MM.1S (cell line): ENCODE measurements at regions not wholly inside any gene's neighbourhood (a gene's known extent, or its start where the extent isn't known, plus 50 kb on each side); places are given as distances from the start of the nearest gene placed in this dataset.

ENCODE experiments used
- DNase-seq: peaks from one replicate; pipeline ENCODE4 v3.0.0-alpha.2; 2015
- H2AFZ ChIP-seq: fragments of 300-600 bp; sonication (generic); 2 replicates; pipeline ENCODE4 v1.6.0; 2016; ENCODE audit warnings: antibody characterized with exemption, low read length
- H3F3A ChIP-seq: fragments of 300-600 bp; sonication (generic); 2 replicates; pipeline ENCODE4 v1.6.1; 2016; ENCODE audit warnings: mild to moderate bottlenecking, antibody characterized with exemption, low read length, moderate library complexity, mixed read lengths; ENCODE audit not compliant: insufficient read depth
- H3K27ac ChIP-seq: fragments of 300-600 bp; sonication (generic); 2 replicates; pipeline ENCODE4 v1.5.1; 2016; ENCODE audit warnings: mild to moderate bottlenecking, low read length
- H3K27me3 ChIP-seq: fragments of 300-600 bp; sonication (generic); replicated peaks from 2 replicates; pipeline ENCODE4 v1.6.0; 2016; ENCODE audit warnings: low read length; ENCODE audit not compliant: insufficient read depth
- H3K36me3 ChIP-seq: fragments of 300-600 bp; sonication (generic); replicated peaks from 2 replicates; pipeline ENCODE4 v1.6.1; 2016; ENCODE audit warnings: mild to moderate bottlenecking, low read length, mixed read lengths; ENCODE audit not compliant: insufficient read depth
- H3K4me1 ChIP-seq: fragments of 300-600 bp; sonication (generic); 2 replicates; pipeline ENCODE4 v1.6.1; 2016; ENCODE audit warnings: low read length, mixed read lengths
- H3K4me2 ChIP-seq: fragments of 300-600 bp; sonication (generic); 2 replicates; pipeline ENCODE4 v1.6.0; 2016; ENCODE audit warnings: low read depth, low read length
- H3K4me3 ChIP-seq: fragments of 300-600 bp; sonication (generic); 2 replicates; pipeline ENCODE4 v1.5.1; 2016; ENCODE audit warnings: low read length, mixed read lengths
- H3K79me2 ChIP-seq: fragments of 300-600 bp; sonication (generic); 2 replicates; pipeline ENCODE4 v1.6.1; 2016; ENCODE audit warnings: mixed run types, low read length, mixed read lengths
- H3K9ac ChIP-seq: fragments of 300-600 bp; sonication (generic); 2 replicates; pipeline ENCODE4 v1.6.1; 2016; ENCODE audit warnings: low read length, mixed read lengths
- H3K9me2 ChIP-seq: fragments of 300-600 bp; sonication (generic); replicated peaks from 2 replicates; pipeline ENCODE4 v1.6.1; 2016; ENCODE audit warnings: mild to moderate bottlenecking, low read length, mixed read lengths; ENCODE audit not compliant: insufficient read depth
- H3K9me3 ChIP-seq: fragments of 300-600 bp; sonication (generic); replicated peaks from 2 replicates; pipeline ENCODE4 v1.6.1; 2016; ENCODE audit warnings: mild to moderate bottlenecking, low read length, mixed read lengths; ENCODE audit not compliant: insufficient read depth
- H4K20me1 ChIP-seq: fragments of 300-600 bp; sonication (generic); 2 replicates; pipeline ENCODE4 v1.6.1; 2016; ENCODE audit warnings: mild to moderate bottlenecking, low read length, moderate library complexity, mixed read lengths; ENCODE audit not compliant: insufficient read depth
- EZH2 ChIP-seq: fragments of 300-600 bp; sonication (generic); optimal IDR thresholded peaks from 2 replicates; pipeline ENCODE3; 2017; ENCODE audit warnings: low read depth, mild to moderate bottlenecking, antibody characterized with exemption, low read length, mixed read lengths
- EZH2phosphoT487 ChIP-seq: fragments of 300-600 bp; sonication (generic); IDR thresholded peaks from 2 replicates; pipeline ENCODE4 v1.6.1; 2018; ENCODE audit warnings: antibody characterized with exemption, low read length
- TF ChIP-seq, protein P1 (sequence below): fragments of 300-600 bp; sonication (generic); IDR thresholded peaks from 2 replicates; pipeline ENCODE4 v1.5.1; 2016; ENCODE audit warnings: antibody characterized with exemption, low read length, mixed read lengths

DNA sequence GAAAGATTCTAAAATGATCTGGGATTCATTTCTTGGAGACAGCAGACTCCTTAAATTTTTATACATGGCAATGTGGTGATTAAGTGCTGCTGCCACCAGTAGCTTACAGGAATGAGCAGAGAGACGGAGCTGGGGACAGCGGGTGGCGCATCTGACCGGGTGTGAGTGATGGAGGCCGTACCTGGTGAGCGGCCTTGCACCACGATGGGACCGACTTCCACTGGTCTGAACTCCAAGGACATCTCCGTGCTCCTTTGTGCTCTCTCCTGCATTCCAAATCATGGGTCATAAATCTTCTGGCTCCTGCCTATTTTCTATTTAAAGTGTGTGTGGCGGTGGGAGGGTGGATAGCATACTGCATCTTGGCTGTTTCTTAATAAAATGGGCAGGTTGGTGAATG lies 262.6 kb downstream of the ABHD5 start:
- Histone ChIP-seq H3K4me2 (no peak overlapping the region), H3K27me3 (no peaks in the 10 kb centered on the region), H3K27ac (no peak overlapping the region), H3K79me2 (no peaks in the 10 kb centered on the region), H3K9ac (no peak overlapping the region), H2AFZ (no peak overlapping the region), H3K36me3 (no peaks in the 10 kb centered on the region), H3K4me3 (no peak overlapping the region), H3K4me1 (peaks cover 23% of the 10 kb centered on the region), H3F3A (peaks cover 12% of the 10 kb centered on the region), H4K20me1 (no peaks in the 10 kb centered on the region), H3K9me2 (no peaks in the 10 kb centered on the region), H3K9me3 (no peaks in the 10 kb centered on the region)
- TF ChIP-seq, protein P1, sequence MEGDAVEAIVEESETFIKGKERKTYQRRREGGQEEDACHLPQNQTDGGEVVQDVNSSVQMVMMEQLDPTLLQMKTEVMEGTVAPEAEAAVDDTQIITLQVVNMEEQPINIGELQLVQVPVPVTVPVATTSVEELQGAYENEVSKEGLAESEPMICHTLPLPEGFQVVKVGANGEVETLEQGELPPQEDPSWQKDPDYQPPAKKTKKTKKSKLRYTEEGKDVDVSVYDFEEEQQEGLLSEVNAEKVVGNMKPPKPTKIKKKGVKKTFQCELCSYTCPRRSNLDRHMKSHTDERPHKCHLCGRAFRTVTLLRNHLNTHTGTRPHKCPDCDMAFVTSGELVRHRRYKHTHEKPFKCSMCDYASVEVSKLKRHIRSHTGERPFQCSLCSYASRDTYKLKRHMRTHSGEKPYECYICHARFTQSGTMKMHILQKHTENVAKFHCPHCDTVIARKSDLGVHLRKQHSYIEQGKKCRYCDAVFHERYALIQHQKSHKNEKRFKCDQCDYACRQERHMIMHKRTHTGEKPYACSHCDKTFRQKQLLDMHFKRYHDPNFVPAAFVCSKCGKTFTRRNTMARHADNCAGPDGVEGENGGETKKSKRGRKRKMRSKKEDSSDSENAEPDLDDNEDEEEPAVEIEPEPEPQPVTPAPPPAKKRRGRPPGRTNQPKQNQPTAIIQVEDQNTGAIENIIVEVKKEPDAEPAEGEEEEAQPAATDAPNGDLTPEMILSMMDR: no peak
- TF ChIP-seq EZH2: no peak
- TF ChIP-seq EZH2phosphoT487: no peak
- no peak for DNase-seq

DNA sequence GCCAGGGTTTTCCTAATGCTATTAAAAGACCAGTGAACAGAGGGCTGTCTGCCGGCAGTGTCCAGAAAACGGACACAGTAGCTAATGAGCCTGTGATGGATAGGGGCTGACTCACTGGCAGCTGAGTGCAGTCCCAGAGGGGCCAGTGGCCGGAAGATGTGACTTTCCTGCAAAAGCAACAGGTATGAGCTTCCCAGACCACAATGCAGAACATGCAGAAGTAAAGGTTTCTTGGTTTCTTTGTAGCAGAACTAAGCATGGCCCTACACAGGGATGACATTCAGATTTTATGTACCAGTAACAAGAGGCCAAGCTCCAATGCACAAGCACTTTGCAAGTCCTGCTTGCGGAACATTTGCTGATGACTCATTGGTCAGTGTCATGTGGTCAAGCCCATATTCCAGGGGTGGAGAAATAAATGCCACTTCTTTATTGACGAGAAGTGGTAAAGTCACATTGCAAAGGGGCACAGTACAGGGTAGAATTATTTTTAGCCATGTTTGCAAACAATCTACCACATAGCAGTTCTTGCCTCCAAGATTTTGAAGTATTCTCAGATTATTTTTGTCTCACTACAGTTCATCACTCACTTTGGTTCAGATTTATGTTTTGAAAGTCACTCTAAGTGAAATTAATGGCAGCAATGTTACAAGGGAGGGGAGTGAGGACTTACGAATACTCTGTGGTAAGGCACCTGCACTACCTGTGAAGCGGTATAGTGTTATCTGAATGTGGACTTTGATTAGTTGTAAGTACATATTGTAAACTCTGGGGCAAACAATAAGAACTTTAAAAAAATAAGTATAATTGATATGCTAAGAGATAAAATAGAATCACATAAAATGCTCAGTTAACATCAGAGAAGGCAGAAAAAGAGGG lies 263.3 kb downstream of the ABHD5 start:
- DNase-seq: no peak
- no peak overlapping the region for H3K9ac ChIP-seq
- H3K9me2 ChIP-seq: no peaks in the 10 kb centered on the region
- peaks cover 12% of the 10 kb centered on the region for H3F3A ChIP-seq
- no peaks in the 10 kb centered on the region for H3K9me3 ChIP-seq
- H3K79me2 ChIP-seq: no peaks in the 10 kb centered on the region
- H3K27ac ChIP-seq: no peak overlapping the region
- TF ChIP-seq EZH2: no peak
- TF ChIP-seq, protein P1: no peak
- TF ChIP-seq EZH2phosphoT487: no peak
- H3K4me2 ChIP-seq: no peak overlapping the region
- peaks cover 29% of the 10 kb centered on the region for H3K4me1 ChIP-seq
- H3K4me3 ChIP-seq: no peak overlapping the region
- H3K27me3 ChIP-seq: no peaks in the 10 kb centered on the region
- H4K20me1 ChIP-seq: no peaks in the 10 kb centered on the region
- no peaks in the 10 kb centered on the region for H3K36me3 ChIP-seq
- H2AFZ ChIP-seq: no peak overlapping the region

DNA sequence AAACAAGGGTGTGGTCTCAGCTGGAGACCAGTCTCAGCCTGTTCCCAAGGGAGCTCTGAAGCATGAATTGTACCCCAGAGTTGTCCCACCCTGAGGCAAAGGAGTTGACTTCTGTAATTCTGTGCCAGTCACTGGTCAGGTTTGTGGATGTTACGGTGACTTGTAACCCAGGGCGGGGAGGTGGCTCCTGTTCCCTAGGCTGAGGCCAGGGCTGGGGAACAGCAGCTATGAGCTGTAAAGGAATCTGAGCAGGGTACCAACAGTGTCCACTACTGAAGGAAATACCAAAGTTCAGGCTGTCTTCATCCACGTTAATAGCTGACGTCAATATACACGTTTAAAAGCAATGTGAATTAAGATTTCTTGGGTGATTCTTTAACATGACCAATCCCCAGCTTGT lies 266.2 kb downstream of the ABHD5 start:
- H3K9ac ChIP-seq: no peak overlapping the region
- TF ChIP-seq EZH2phosphoT487 (no peak), EZH2 (no peak)
- TF ChIP-seq, protein P1: no peak

More for the DNA sequence above, 266.2 kb downstream of the ABHD5 start:
- Histone ChIP-seq H3K27me3 (no peaks in the 10 kb centered on the region), H3K36me3 (no peaks in the 10 kb centered on the region), H4K20me1 (no peaks in the 10 kb centered on the region), H3K27ac (no peak overlapping the region; the same call in 1 of the 2 replicates), H3K4me1 (peaks cover 30% of the 10 kb centered on the region), H3K79me2 (no peaks in the 10 kb centered on the region), H3K9me3 (no peaks in the 10 kb centered on the region), H3F3A (peaks cover 12% of the 10 kb centered on the region), H3K4me3 (no peak overlapping the region), H2AFZ (no peak overlapping the region), H3K4me2 (peak overlapping the region; percentile 85), H3K9me2 (no peaks in the 10 kb centered on the region)
- DNase-seq: no peak
